Activated gamma-delta T cell (primary cell): ENCODE measurements at regions not wholly inside any gene's neighbourhood (a gene's known extent, or its start where the extent isn't known, plus 50 kb on each side); places are given as distances from the start of the nearest gene placed in this dataset.
"Not testable (repeated sequence)": the region's sequence is repeated elsewhere in the genome, so short reads cannot be mapped to it uniquely, and the experiment has no call there.

Experiments
- DNase-seq: peaks from one replicate; lab custom pipeline; 2025; lab: John Stamatoyannopoulos, UW

DNA sequence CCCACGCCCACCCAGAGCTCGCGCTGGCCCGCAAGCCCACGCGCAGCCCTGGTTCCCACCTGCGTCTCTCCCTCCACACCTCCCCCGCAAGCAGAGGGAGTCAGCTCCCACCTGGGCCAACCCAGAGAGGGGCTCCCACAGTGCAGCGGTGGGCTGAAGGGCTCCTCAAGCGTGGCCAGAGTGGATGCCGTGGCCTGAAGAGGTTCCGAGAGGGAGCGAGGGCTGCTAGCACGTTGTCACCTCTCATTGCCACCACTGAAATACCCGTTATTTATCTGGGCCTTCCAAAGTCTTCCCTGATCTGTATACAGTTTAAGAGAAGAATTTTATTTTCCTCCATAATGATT is 88.3 kb upstream of the MYLIP start:
- DNase-seq = no peak

DNA sequence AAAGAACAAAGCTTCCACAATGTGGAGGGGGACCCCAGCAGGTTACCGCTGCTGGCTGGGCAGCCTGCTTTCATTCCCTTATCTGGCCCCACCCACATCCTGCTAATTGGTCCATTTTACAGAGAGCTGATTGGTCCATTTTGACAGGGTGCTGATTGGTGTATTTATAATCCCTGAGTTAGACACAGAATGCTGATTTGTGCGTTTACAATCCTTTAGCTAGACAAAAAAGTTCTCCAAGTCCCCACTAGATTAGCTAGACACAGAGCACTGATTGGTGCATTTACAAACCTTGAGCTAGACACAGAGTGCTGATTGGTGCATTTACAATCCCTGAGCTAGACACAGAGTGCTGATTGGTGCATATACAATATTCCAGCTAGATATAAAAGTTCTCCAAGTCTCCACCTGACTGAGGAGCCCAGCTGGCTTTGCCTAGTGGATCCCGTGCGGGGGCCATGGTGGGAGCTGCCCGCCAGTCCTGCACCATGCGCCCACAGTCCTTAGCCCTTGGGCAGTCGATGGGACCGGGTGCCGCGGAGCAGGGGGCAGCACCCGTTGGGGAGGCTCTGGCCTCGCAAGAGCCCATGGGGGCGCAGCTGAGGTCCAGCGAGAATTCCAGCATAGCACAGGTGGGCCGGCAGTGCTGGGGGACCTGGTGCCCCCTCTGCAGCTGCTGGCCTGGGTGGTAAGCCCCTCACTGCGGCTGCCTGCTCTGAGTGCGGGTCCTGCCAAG is 88.8 kb upstream of the MYLIP start:
- DNase-seq = not testable (repeated sequence)

DNA sequence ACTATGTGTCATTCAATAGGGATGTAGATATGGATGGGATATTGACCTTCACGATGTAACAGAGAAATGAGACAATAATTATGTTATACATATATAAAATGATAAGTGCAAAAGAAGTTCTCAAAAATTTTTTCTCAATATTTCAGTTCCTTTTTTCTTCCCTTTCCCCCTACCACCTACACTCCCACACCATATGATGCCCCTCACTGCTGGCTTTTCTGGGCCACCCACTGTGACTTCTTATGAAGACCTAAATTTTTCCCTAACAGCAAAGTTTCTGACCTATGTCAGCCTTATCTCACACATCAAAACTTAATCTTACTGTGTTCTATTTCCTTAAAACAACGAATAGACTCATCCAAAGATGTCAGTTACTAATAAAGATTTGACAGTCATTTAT is 89.9 kb upstream of the MYLIP start:
- DNase-seq = no peak

DNA sequence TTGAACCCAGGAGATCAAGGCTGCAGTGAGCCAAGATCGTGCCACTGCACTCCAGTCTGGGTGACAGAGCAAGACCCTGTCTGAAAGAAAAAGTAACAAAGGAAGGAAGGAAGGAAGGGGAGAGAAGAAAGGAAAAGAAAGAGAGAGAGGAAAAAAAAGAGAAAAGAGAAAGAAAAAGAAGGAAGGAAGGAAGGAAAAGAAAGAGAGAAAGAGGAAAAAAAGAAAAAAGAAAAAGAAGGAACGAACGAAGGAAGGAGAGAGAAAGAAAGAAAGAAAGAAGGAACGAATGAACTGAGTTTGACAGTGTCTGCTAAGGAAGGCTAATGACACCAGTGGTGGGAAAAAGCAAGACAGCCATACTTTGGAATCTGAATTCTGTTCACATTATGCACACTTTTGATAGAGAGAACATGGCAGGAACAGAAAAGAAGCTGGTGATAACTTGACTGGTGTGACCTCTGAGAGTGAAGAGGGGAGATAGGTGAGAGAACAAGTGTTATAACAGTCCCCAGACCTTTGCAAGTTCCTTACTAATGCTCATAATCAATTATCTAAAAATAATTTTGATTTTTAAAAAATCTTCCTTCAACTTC is 93.3 kb upstream of the MYLIP start:
- no peak for DNase-seq

DNA sequence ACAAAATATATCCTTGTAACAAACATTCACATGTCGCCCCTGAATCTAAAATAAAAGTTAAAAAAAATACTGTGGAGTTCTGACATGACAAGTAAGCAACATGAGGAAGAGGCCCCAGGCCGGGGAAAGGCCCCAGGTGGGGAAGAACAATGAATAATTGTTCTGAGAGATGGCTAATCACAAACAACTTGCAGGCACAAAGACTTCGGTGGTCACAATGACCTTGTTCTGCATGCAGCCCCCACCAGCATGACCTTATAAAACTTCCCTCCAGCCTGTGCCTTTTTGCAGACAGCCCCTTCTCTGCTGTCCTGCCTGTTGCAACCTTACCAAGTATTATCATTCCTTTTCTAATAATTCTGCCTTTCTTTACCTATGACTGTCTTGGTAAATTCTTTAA is 95.7 kb upstream of the MYLIP start:
- DNase-seq = no peak

DNA sequence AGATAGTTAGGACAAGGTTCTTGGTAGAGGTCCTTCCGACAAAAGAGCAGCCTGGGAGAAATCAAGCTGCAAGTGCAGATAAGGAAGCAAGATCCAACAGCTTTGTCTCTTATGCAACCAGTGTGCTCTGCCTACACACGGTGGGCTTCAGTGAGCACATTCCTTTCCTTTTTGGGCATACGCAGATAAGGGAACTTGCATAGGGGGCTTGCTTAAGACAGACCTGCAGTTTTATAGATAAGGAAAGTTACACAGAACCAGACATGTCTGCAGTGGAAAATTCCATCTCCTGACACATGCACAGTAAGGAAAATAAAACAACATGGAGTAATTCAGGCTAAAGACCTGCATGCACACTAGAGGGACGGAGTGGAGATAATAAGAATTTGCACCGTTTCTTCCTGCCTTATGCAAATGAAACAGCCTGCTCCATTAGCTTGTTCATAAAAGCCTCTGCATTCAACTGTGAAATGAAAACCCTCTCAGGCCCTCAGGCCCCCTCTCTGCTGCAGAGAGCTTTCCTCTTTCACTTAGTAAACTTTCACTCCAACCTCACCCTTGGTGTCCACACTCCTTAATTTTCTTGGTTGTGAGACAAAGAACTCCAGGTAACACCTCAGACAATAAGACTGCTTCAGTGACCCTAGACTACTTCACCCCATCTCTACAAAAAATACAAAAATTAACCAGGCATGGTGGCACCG is 97.5 kb upstream of the MYLIP start:
- no peak for DNase-seq

DNA sequence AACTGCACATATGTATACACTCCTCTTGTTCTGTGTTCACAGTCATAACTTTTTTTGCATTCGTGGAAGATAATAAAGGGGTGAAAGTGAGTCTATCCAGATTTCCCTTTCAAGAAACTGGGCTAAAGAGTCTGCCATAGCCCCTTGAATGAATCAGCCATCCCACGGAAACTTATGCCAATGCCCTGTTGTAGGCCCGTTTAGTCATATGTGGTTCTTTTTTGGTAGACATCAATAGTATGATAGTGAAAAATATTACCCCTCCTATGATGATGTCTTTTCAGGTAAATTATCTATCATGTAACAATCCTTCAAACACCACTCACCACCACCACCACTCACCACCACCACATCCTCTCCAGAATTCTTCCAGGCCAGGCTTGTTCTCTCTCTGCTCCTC is 99.9 kb upstream of the MYLIP start:
- no peak for DNase-seq

DNA sequence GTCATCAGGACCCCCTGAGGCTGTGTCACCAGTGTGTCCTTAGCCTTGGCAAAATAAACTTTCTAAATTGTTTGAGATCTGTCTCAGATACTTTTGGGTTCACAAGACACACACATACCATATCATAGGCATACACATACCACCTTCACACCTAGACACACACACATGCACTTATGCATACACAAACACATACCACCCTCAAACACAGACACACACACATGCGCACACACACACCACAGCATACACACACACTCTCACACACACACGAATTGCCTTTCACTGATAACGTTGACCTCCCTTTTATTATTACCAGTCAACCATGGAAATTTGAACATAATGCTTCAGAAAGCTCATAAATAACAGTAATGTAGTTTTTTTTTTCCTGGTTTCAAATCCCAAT is 108.6 kb upstream of the MYLIP start:
- no peak for DNase-seq

DNA sequence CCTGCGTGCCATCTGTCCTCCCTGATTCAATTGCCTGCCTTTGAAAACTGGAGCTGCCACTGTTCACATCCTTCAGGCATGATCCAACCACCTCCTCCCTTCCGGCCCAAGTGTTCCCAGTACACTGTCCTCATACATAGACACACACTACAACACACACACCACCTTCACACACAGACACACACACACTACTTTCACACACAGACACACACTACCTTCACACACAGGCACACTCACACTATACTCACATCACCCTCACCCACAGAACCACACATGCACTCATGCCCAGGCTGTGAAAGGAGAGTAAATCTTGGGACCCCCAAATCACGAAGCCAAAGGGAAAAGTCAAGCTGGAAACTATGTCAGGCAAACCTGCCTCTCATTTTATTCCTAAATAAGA is 109.4 kb upstream of the MYLIP start:
- DNase-seq = no peak

DNA sequence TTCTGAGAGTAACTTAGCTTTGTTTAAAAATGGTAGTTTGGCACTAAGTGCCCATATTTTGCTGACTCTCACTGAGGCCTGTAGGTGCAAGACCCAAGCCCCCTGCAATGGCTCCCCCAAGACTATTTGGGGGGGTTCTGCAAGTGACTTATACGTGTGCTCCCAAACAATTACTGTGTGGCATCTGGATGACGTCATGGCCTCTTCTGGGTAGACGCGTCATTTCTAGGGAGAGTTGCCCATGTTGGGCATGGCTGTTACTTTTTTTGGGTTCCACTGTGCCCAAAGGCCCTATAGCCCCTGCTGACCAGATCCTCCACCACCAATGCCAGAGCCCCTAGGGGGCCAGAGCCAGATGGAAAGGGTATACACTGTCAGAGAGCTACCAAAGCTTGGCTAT is 110.3 kb upstream of the MYLIP start:
- no peak for DNase-seq

DNA sequence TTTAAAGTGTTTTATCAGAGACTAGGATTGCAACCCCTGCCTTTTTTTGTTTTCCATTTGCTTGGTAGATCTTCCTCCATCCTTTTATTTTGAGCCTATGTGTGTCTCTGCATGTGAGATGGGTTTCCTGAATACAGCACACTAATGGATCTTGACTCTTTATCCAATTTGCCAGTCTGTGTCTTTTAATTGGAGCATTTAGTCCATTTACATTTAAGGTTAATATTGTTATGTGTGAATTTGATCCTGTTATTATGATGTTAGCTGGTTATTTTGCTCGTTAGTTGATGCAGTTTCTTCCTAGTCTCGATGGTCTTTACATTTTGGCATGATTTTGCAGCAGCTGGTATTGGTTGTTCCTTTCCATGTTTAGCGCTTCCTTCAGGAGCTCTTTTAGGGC is 114.6 kb upstream of the MYLIP start:
- DNase-seq = not testable (repeated sequence)

DNA sequence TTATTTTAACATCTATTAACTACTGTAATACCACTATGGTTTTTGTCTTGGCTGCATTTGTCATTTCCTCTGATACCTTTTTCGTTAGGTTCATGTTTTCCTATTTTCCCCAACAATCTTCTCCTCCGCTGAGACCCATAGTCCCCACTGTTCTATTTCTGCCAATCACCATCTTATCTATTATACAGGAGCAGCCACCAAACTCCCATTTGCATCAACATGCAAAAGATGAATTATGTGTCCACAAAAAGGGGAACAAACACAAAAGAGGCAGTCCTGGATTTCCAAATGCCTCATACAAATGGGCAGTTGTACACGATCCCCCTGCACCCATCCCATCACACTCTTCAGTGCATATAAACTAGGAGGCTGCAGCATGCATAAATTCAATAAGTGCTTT is 121.7 kb upstream of the MYLIP start:
- DNase-seq = no peak

DNA sequence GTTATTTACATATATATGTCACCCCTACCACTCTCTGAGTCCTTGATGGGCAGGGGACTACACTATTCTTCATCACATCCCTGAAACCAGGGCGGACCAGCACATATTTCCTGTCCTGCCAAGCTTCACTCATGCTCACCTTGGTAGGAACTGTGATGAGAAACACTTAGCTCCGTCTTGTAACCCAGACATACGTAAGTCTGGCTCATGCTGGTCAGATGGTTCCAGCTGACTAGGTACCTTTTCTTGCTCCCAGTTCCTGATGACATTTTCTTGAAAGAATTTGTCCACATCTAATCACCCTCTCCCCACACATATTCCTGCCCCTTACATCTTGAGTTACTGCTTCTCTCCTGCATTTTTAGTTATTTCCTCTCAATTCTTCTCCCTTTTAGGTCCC is 122.2 kb upstream of the MYLIP start:
- no peak for DNase-seq

DNA sequence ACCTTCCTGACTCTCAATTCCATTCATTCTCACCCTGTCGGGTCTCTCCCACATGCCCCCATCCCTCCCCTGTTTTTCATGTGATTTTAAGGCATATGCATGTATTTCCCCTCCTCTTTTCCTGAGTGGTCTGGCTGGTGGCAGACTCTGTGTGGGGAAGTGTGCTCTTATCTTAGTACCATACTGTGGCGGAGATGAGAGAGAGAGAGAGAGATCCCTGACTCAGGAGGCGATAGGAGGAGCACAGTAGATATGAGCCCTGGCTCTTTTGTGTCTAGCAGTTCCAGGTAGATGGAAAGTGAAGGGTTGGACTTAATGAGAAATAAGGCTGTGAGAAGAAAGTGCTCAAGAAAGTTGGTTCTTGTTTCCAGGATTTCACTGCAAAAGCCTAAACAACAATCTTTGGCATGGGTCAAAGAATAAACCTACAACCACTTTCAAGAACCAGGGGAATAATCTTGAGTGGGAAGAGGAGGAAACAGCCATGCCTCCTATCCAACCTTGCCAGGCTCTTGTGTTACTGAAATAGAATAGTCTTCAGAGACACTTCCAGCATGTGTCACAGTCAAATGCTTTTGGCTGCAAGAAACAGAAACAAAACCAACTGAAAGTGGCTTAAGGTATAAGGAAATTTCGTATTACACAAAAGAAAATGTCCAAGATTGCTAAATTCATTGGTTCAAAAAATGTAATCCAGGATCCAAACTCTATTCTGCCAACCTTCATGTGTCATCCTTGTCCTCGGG is 123.8 kb upstream of the MYLIP start:
- no peak for DNase-seq

DNA sequence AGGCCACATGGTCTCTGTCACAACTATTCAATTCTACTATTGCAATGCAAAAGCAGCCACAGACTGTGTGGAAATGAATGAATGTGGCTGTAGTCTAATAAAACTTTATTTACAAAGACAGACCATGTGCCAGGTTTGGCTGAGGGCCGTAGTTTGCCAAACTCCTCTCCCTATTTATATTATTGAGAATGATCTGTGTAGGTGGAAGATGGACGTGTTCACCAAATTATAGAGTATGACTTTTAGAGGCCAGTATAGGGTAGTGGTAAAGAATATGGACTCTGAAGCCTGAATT is 125.7 kb upstream of the MYLIP start:
- DNase-seq = no peak

DNA sequence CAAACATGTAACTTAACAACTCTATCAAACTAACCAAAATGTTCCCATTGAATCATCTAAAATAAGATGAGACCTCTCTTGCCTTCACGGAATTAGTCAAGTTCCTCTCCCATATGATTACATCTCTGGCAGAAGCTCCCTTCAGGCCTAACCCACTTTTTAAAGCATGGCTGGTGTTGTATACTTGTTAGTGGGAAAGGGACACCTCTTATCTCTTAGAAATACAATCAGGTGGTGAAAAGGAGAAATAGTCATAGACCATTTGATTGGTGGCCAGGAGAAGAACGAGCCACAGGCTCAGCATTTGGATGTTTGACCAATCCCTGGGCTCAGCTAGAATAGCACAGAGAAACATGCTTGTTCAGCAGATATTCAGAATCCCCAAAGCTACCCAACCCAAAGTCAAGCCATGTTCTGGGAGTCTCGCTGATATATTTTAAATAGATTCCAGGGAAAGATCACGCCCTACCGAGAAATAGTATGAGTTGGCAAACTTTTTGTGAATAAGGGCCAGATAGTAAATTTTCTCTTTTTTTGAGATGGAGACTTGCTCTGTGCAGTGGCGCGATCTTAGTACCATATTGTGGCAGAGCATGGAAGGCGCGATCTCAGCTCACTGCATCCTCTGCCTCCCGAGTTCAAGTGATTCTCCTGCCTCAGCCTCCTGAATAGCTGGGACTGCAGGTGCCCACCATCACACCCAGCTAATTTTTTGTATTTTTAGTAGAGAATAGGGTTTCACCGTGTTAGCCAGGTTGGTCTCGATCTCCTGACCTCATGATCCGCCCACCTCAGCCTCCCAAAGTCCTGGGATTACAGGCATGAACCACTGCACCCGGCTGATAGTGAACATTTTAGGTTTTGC is 126.3 kb upstream of the MYLIP start:
- DNase-seq = no peak

DNA sequence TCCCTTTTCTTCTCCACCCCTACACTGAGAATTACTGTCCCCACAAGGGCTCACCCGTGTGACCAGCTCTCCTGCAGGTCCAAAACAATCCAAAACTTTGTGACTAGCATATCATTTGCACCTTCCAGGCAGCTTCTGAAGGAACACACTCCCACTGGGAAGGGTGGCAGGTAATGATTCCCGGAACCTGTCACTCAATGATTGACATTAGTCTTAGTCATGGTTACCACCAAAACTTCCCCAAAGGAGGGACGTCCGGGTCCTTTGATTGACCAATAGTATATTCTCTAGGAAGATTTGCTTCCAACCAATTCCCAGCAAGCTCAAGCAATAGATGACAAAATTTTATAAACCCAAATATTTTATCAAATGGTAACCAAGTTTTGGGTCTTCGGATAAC is 127.7 kb upstream of the MYLIP start:
- DNase-seq = no peak

DNA sequence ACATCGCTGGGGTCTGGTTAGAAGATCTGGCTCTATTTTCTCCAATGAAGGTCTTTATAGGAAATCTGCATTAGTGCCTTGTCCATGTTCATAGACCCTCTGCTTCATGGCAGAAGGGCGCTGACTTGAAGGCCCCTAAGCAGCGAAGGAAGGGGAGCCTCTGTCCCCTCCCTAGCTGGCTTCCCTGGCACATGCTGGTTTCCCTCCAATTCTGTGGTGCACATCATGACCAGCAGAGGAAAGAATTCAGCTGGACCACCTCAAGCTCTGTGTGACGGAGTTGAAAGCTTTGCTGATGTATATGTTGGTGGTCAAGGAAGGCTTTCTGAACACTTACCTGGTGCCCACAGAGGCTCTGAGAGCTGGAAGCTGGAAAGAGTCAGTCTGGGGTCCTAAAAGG is 129.7 kb upstream of the MYLIP start:
- DNase-seq = no peak

DNA sequence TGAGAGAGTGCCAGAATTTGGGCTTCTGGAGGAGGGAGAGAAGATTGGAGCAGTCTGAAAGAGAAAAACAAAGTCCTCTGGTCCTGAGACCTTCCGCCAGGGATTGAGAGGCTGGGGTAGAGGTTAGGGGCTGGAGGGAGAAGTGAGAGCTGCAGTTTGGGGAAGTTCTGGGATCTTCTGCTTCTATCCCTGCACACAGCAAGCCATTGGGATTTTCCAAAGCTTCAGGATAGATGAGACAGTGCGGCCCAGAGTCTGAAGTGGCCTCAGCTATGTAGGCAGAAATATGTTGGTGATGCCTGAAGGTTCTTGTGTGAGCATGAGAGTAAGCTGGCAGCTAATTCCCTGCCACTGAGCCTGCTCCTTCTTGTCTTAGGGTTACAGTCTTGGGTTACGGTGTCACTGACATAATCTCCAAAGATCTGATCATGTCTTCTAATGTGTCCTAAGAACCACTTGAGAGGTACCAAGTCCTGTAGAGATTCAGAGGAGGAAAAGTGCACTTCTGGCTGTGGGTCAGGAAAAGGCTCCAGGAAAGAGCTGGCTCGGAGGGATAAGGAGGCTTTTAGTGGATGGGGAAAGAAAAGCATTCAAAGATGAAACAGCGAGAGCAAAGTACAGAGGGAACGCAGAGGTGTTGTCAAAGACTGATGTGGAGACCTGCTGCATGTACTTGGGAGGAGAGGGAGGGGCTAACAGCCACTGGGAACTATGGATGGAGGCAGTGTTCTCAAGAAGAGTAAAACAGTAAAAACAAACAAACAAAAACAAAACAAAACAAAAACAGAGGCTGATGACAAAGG is 131.1 kb upstream of the MYLIP start:
- no peak for DNase-seq

DNA sequence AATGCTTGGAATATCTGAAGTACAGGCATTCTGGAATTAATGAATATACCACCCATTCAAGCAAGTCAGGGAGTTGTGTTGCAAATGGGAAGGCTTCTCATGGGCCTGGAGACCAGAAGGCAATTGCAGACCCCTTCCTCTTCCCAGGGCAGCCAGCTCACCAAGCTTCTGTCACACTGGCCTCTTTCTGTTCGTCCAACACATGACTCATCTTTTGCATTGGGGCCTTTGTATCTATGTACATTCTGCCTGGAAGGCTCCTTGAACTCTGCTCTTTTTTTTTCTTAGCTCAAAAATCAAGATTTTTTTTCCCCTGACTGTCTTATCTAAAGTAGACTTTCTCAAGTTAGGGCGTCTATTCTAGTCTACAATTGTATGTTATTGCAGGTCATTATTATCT is 132.9 kb upstream of the MYLIP start:
- no peak for DNase-seq

DNA sequence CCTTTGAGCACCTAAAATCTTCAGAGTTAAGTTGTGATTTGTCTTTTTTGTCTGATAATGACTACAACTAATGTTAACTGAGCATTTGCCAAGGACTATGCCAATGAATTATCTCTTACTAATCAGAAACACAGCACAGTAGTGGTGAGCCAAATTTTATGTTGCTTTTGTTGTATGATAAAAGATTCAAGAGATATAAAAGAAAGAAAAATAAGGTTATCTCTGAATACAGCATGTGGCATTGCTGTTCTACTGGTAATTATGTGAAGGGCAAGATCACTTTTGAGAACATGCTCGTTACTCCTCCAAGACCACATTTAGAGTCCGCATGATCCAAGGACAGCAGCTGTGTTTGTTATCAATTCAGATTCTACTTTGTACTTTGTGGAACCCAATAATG is 133.4 kb upstream of the MYLIP start:
- DNase-seq = no peak
